ENCODE measurements at regions not wholly inside any gene's neighbourhood (a gene's known extent, or its start where the extent isn't known, plus 50 kb on each side); places are given as distances from the start of the nearest gene placed in this dataset.

GRCh38 chr1:88052167-88052566, 631.9 kb upstream of the PKN2 start:
- no peak for TF ChIP-seq EZH2 (IDR thresholded peaks at IDR 0.05; ENCODE audit: low read length, unreplicated experiment)
- no peak for TF ChIP-seq CTCF (conservative IDR thresholded peaks at IDR 0.05; ENCODE audit: low read depth, low read length)
- no peak for TF ChIP-seq EZH2phosphoT487 (IDR thresholded peaks at IDR 0.05; ENCODE audit: borderline replicate concordance, low read length)

All from PC-3 (cell line).